ENCODE measurements at regions not wholly inside any gene's neighbourhood (a gene's known extent, or its start where the extent isn't known, plus 50 kb on each side); places are given as distances from the start of the nearest gene placed in this dataset.

GRCh38 chr10:118458957-118459641, 117.0 kb upstream of the FAM204A start:
- H4K91ac ChIP-seq (ENCODE audit: insufficient read length, low read depth, low read length), result no peak overlapping the region
- no peaks in the 10 kb centered on the region for H3K9me3 ChIP-seq (ENCODE audit: control insufficient read depth, low read depth, low read length)
- no peak overlapping the region for H2BK12ac ChIP-seq (ENCODE audit: insufficient read length, low read depth, low read length)
- no peak overlapping the region for H2BK20ac ChIP-seq (ENCODE audit: low read depth, low read length, poor library complexity, severe bottlenecking)
- H4K5ac ChIP-seq (ENCODE audit: insufficient read length, low read depth, low read length), result no peak overlapping the region
- H3K4me1 Mint-ChIP-seq, result peaks cover 0 to 12% of the 10 kb centered on the region in 2 experiments; a peak in 2 of 4 replicates
- no peak overlapping the region for H3K18ac ChIP-seq (ENCODE audit: insufficient read length, low read depth, low read length)
- H3K27ac Mint-ChIP-seq, result no peak overlapping the region
- H4K20me1 ChIP-seq (ENCODE audit: control insufficient read depth, insufficient read depth, insufficient read length), result no peaks in the 10 kb centered on the region
- H3K79me1 ChIP-seq (ENCODE audit: insufficient read depth, low read depth, low read length, poor library complexity, severe bottlenecking), result no peaks in the 10 kb centered on the region
- H2AFZ ChIP-seq (ENCODE audit: low read length), result no peak overlapping the region
- peaks cover 12% of the 10 kb centered on the region for H3K27me3 Mint-ChIP-seq (ENCODE audit: low read depth)
- no peak overlapping the region for H3K14ac ChIP-seq (ENCODE audit: insufficient read depth, low read length)
- H3K4me1 ChIP-seq (ENCODE audit: insufficient read depth, low read length), result no peaks in the 10 kb centered on the region
- H3K4me3 Mint-ChIP-seq, result no peak overlapping the region
- H3T11ph ChIP-seq (ENCODE audit: low read length), result no peak overlapping the region
- H3K23me2 ChIP-seq (ENCODE audit: insufficient read length, low read depth, low read length, poor library complexity, severe bottlenecking), result no peaks in the 10 kb centered on the region
- H3K36me3 Mint-ChIP-seq (ENCODE audit: insufficient read depth in 1 of 3, low read depth in 3 of 3), result no peaks in the 10 kb centered on the region
- H3K23ac ChIP-seq (ENCODE audit: insufficient read length, low read depth, low read length), result no peak overlapping the region
- H3K27ac ChIP-seq (ENCODE audit: insufficient read length, low read depth, low read length), result no peak overlapping the region
- no peak overlapping the region for H2BK5ac ChIP-seq (ENCODE audit: insufficient read length, low read length)
- no peak overlapping the region for H2BK15ac ChIP-seq (ENCODE audit: low read depth, low read length)
- H3K4me2 ChIP-seq (ENCODE audit: insufficient read depth, insufficient read length, low read length), result no peak overlapping the region
- H3K4ac ChIP-seq (ENCODE audit: low read depth, low read length), result no peak overlapping the region
- H2BK120ac ChIP-seq (ENCODE audit: low read depth, low read length, poor library complexity, severe bottlenecking), result no peak overlapping the region
- TF ChIP-seq CTCF (conservative IDR thresholded peaks at IDR 0.05), result no peak
- H4K8ac ChIP-seq (replicated peaks; ENCODE audit: insufficient read length, low read depth, low read length), result no peak overlapping the region
- no peaks in the 10 kb centered on the region for H3K9me3 Mint-ChIP-seq
- H3K56ac ChIP-seq (ENCODE audit: insufficient read length, low read depth, low read length), result no peak overlapping the region
- no peak overlapping the region for H2AK5ac ChIP-seq (ENCODE audit: insufficient read length, low read length)
- no peaks in the 10 kb centered on the region for H3K79me2 ChIP-seq (ENCODE audit: insufficient read depth, low read length)
- no peak overlapping the region for H3K9ac ChIP-seq (ENCODE audit: extremely low read depth, insufficient read length, low read length)
- DNase-seq, result no peak
- WGBS (ENCODE audit: extremely low coverage, insufficient read length, low lambda C conversion rate), result no CpG with 5 or more reads among the region's 10 CpGs
- H3K27me3 ChIP-seq (ENCODE audit: insufficient read depth, low read length), result no peaks in the 10 kb centered on the region
